ENCODE measurements at regions not wholly inside any gene's neighbourhood (a gene's known extent, or its start where the extent isn't known, plus 50 kb on each side); places are given as distances from the start of the nearest gene placed in this dataset.

DNA sequence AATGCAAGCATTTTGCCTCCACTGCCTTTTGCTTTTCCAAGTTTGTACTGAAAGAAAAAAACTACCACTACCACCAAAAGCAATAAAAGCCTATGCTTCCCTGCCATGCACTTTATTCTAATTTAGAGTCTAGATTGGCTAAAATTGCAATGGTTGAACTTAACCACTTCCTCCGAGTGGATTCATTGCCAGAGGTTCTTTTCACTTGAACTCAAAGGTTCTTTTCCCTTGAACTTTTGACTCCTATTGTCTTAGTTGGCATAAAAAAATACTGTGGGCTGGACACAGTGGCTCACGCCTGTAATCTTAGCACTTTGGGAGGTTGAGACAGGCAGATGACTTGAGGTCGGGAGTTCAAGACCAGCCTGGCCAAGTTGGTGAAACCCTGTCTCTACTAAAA is 319.8 kb upstream of the GOT2 start:
- TF ChIP-seq, protein P1, sequence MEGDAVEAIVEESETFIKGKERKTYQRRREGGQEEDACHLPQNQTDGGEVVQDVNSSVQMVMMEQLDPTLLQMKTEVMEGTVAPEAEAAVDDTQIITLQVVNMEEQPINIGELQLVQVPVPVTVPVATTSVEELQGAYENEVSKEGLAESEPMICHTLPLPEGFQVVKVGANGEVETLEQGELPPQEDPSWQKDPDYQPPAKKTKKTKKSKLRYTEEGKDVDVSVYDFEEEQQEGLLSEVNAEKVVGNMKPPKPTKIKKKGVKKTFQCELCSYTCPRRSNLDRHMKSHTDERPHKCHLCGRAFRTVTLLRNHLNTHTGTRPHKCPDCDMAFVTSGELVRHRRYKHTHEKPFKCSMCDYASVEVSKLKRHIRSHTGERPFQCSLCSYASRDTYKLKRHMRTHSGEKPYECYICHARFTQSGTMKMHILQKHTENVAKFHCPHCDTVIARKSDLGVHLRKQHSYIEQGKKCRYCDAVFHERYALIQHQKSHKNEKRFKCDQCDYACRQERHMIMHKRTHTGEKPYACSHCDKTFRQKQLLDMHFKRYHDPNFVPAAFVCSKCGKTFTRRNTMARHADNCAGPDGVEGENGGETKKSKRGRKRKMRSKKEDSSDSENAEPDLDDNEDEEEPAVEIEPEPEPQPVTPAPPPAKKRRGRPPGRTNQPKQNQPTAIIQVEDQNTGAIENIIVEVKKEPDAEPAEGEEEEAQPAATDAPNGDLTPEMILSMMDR (conservative IDR thresholded peaks at IDR 0.05) = no peak
- TF ChIP-seq ZFX (IDR thresholded peaks at IDR 0.05) = no peak
